ENCODE measurements at regions not wholly inside any gene's neighbourhood (a gene's known extent, or its start where the extent isn't known, plus 50 kb on each side); places are given as distances from the start of the nearest gene placed in this dataset.

DNA sequence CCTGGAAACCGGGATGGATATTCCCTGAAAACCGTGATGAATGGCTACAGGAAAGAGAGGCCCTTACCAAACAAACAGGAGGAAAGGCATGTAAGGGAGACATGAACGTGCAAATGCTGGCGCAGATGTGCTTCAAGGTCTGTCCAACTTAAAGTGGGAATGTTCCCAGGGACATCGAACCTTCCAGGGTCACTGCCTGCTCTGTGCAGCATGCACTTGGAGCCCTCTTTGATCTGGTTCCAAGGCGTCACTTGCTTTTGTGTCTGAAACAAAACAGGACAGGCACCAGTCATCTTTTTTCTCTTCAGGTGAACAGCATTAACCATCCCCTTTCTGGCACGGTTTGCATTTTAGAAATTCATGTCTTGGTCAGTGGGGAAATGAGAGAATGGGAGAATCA is 479.4 kb downstream of the RASEF start:
- DNase-seq (ENCODE audit: low read depth, low spot score): no peak
- TF ChIP-seq, protein P1, sequence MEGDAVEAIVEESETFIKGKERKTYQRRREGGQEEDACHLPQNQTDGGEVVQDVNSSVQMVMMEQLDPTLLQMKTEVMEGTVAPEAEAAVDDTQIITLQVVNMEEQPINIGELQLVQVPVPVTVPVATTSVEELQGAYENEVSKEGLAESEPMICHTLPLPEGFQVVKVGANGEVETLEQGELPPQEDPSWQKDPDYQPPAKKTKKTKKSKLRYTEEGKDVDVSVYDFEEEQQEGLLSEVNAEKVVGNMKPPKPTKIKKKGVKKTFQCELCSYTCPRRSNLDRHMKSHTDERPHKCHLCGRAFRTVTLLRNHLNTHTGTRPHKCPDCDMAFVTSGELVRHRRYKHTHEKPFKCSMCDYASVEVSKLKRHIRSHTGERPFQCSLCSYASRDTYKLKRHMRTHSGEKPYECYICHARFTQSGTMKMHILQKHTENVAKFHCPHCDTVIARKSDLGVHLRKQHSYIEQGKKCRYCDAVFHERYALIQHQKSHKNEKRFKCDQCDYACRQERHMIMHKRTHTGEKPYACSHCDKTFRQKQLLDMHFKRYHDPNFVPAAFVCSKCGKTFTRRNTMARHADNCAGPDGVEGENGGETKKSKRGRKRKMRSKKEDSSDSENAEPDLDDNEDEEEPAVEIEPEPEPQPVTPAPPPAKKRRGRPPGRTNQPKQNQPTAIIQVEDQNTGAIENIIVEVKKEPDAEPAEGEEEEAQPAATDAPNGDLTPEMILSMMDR (IDR thresholded peaks at IDR 0.05; ENCODE audit: low read depth, low read length): no peak
- in situ Hi-C loops (cut with HindIII; ENCODE audit: low sequenced_read_pairs): no loop called here
- H3K4me3 ChIP-seq (ENCODE audit: low read depth, low read length): no peak overlapping the region

DNA sequence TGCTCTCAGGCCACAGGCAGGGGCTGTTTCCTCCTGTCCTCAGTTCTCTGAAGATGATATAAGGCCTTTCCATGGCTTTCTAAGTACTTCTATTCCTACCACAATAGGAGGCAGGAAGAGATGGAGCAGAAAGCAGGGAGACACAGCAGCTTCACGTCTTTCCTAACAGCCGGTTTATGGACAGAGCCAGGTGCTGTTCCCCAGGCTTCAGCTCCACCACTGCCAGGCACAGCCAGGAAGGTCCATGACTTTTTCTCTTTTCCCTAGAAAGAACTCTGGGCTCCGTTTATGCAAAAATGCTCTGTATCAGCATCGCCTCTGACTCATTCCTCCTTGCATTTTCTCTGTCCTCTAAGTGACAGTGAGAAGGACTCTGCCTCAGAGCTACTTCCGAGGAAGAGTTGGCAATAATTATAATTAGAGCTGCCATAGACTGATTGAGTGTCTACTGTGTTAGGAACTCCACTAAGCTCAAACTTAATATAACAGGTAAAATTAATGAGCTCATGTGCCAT is 478.5 kb downstream of the RASEF start:
- in situ Hi-C loops (cut with HindIII; ENCODE audit: low sequenced_read_pairs): no loop called here
- TF ChIP-seq, protein P1 (IDR thresholded peaks at IDR 0.05; ENCODE audit: low read depth, low read length): no peak
- H3K4me3 ChIP-seq (ENCODE audit: low read depth, low read length): no peak overlapping the region
- no peak for DNase-seq (ENCODE audit: low read depth, low spot score)

DNA sequence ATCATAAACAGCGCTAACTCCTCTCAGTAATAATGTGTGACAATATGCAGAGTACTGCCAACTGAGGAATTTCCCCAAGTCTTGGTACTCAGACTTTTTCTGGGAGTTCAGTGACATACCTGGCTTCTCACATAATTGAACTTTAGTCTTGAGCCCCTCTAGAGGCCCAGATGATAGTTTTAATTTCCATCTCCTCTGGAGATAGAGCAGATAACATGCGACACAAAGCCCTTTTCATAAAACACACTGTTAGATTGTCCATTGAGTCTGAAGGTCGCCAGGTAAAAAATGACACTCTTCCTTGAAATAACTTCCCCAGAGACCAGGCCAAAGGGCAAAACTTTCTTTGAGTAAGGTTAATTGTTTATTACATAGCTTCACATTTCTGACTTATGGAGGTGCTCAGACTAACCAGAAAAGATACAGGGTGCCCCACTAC is 476.0 kb downstream of the RASEF start:
- TF ChIP-seq, protein P1 (IDR thresholded peaks at IDR 0.05; ENCODE audit: low read depth, low read length): no peak
- DNase-seq (ENCODE audit: low read depth, low spot score): no peak
- H3K4me3 ChIP-seq (ENCODE audit: low read depth, low read length): no peak overlapping the region
- in situ Hi-C loops (cut with HindIII; ENCODE audit: low sequenced_read_pairs): no loop called here

DNA sequence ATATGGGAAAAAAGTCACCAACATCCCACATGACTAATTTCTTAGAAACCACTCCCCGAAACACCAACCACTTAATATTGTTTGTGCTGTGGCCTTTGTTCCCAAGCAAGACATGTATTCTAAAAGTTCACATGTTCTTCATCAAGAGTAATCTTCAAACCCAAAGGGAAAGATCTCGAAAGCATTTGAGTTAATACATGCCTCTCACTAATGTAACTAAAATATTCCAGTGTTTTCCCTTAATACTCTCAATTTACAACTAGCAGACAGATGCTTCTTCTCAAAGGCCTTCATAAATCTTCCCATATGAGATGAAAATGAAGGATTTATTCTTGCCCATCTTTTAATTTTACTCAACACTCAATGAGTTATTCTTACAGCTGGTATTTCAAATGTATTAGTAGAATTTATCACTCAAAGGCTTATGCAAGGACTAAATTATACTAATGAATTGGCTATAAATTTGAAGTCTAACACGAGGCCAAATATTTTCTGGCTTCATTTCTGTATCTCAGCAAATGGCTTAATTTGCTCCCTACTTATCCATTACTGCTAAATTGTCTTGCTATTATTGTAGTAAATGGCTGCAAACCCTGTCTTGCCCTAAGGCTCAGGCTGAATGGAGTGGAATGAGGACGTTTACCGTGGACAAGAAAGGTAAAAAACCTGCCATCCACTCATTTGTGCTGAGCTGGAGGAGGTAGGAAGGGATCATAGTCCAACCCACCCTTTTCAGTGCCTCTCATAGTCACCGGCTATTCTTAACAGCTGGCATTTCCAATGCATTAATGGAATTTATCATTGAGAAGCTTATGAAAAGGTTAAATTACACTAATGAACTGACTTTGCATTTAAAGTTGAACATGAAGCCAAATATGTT is 474.4 kb downstream of the RASEF start:
- TF ChIP-seq, protein P1 (IDR thresholded peaks at IDR 0.05; ENCODE audit: low read depth, low read length): no peak
- DNase-seq (ENCODE audit: low read depth, low spot score): no peak
- H3K4me3 ChIP-seq (ENCODE audit: low read depth, low read length): no peak overlapping the region
- in situ Hi-C loops (cut with HindIII; ENCODE audit: low sequenced_read_pairs): no loop called here

DNA sequence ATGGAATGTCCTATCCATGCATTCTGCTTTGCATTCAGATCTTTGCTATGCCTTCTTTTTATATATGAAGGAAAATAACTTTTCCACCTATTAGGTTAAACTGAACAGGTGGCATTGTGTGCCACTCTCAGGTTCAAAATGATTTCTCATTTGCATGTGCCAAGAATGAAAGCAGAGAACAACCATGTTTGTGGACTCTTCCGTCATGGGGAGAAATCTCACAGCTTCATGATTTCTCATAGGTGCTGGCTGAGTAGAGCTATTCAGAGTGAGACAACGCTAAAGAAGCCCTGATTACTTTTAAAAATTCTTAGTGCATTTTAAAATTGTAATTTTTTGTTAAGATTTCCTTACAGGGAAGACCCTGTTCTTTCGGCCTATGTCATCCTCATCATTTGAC is 472.1 kb downstream of the RASEF start:
- TF ChIP-seq, protein P1 (IDR thresholded peaks at IDR 0.05; ENCODE audit: low read depth, low read length): no peak
- no peak for DNase-seq (ENCODE audit: low read depth, low spot score)
- in situ Hi-C loops (cut with HindIII; ENCODE audit: low sequenced_read_pairs): no loop called here
- H3K4me3 ChIP-seq (ENCODE audit: low read depth, low read length): no peak overlapping the region

DNA sequence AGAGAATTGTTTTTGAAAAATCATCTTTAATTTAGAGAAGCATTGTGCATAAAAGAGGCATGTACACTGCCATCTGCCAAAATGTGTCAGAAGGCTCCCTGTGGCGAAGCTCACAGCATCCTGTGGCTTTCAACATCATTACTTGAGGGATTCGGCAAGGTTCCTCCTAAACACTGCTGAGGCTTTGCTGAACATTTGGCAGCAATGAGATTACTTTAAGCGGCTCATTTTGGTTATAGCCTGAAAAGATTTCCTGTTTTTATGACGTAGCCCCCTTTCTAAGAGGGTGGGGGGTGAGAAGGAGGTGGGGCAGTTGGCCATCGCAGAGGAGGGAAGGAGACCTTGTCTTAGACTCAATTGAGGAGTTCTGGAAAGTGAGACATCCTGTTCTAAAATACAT is 469.4 kb downstream of the RASEF start:
- in situ Hi-C loops (cut with HindIII; ENCODE audit: low sequenced_read_pairs): no loop called here
- H3K4me3 ChIP-seq (ENCODE audit: low read depth, low read length): no peak overlapping the region
- TF ChIP-seq, protein P1 (IDR thresholded peaks at IDR 0.05; ENCODE audit: low read depth, low read length): no peak
- DNase-seq (ENCODE audit: low read depth, low spot score): peak; percentile 34

Data from astrocyte of the spinal cord (primary cell).